H9 (cell line): ENCODE measurements at regions not wholly inside any gene's neighbourhood (a gene's known extent, or its start where the extent isn't known, plus 50 kb on each side); places are given as distances from the start of the nearest gene placed in this dataset.

ENCODE experiments used
- DNase-seq: peaks from one replicate; pipeline ENCODE4 v3.0.0-alpha.2; 2017
- H2AFZ ChIP-seq: one replicate; pipeline ENCODE4 v1.6.1; 2013; ENCODE audit warnings: mild to moderate bottlenecking, low read length, control low read depth, moderate library complexity
- H2AK5ac ChIP-seq: 2 replicates; pipeline ENCODE4 v1.6.1; 2013; ENCODE audit warnings: low read length, control low read depth, mixed read lengths; ENCODE audit not compliant: insufficient read length
- H2BK120ac ChIP-seq: one replicate; pipeline ENCODE4 v1.6.1; 2013; ENCODE audit warnings: low read depth, mild to moderate bottlenecking, low read length, control low read depth, inconsistent platforms; ENCODE audit not compliant: poor library complexity, severe bottlenecking
- H2BK12ac ChIP-seq: 2 replicates; pipeline ENCODE4 v1.6.1; 2013; ENCODE audit warnings: low read length, control low read depth, mixed read lengths, low read depth; ENCODE audit not compliant: insufficient read length
- H2BK15ac ChIP-seq: 2 replicates; pipeline ENCODE4 v1.6.1; 2013; ENCODE audit warnings: low read depth, low read length, control low read depth
- H2BK20ac ChIP-seq: one replicate; pipeline ENCODE4 v1.6.1; 2013; ENCODE audit warnings: low read depth, mild to moderate bottlenecking, low read length, control low read depth, inconsistent platforms; ENCODE audit not compliant: poor library complexity, severe bottlenecking
- H2BK5ac ChIP-seq: 2 replicates; pipeline ENCODE4 v1.6.1; 2013; ENCODE audit warnings: low read length, control low read depth, mixed read lengths; ENCODE audit not compliant: insufficient read length
- H3K14ac ChIP-seq: 2 replicates; pipeline ENCODE4 v1.6.1; 2013; ENCODE audit warnings: low read length, control low read depth; ENCODE audit not compliant: insufficient read depth
- H3K18ac ChIP-seq: 2 replicates; pipeline ENCODE4 v1.6.1; 2013; ENCODE audit warnings: low read depth, mild to moderate bottlenecking, mixed read lengths, low read length, control low read depth; ENCODE audit not compliant: insufficient read length
- H3K23ac ChIP-seq: 2 replicates; pipeline ENCODE4 v1.6.1; 2013; ENCODE audit warnings: low read length, control low read depth, mixed read lengths, low read depth; ENCODE audit not compliant: insufficient read length
- H3K23me2 ChIP-seq: 2 replicates; pipeline ENCODE4 v1.6.1; 2013; ENCODE audit warnings: low read depth, mild to moderate bottlenecking, mixed read lengths, low read length, control low read depth; ENCODE audit not compliant: insufficient read length, poor library complexity, severe bottlenecking
- H3K27ac ChIP-seq: 2 replicates; pipeline ENCODE4 v1.5.1; 2013; ENCODE audit warnings: low read length, control low read depth, mixed read lengths, low read depth; ENCODE audit not compliant: insufficient read length
- H3K27me3 ChIP-seq: 2 replicates; pipeline ENCODE4 v1.6.1; 2013; ENCODE audit warnings: low read length, control low read depth, inconsistent platforms; ENCODE audit not compliant: insufficient read depth
- H3K4ac ChIP-seq: 2 replicates; pipeline ENCODE4 v1.6.1; 2013; ENCODE audit warnings: low read depth, mild to moderate bottlenecking, control low read depth, inconsistent platforms, low read length, moderate library complexity
- H3K4me1 ChIP-seq: 2 replicates; pipeline ENCODE4 v1.6.1; 2013; ENCODE audit warnings: low read length, control low read depth, inconsistent platforms; ENCODE audit not compliant: insufficient read depth
- H3K4me2 ChIP-seq: 2 replicates; pipeline ENCODE4 v1.6.1; 2013; ENCODE audit warnings: low read length, control low read depth, mixed read lengths; ENCODE audit not compliant: insufficient read length, insufficient read depth
- H3K56ac ChIP-seq: 2 replicates; pipeline ENCODE4 v1.6.1; 2013; ENCODE audit warnings: low read depth, mild to moderate bottlenecking, mixed read lengths, low read length, control low read depth; ENCODE audit not compliant: insufficient read length
- H3K79me1 ChIP-seq: 2 replicates; pipeline ENCODE4 v1.6.1; 2013; ENCODE audit warnings: low read depth, mild to moderate bottlenecking, moderate library complexity, low read length, control low read depth, inconsistent platforms; ENCODE audit not compliant: insufficient read depth, poor library complexity, severe bottlenecking
- H3K79me2 ChIP-seq: 2 replicates; pipeline ENCODE4 v1.6.1; 2013; ENCODE audit warnings: low read length, control low read depth, inconsistent platforms; ENCODE audit not compliant: insufficient read depth
- H3K9ac ChIP-seq: 2 replicates; pipeline ENCODE4 v1.6.1; 2013; ENCODE audit warnings: low read length, control low read depth, mixed read lengths; ENCODE audit not compliant: insufficient read length; ENCODE audit errors: extremely low read depth
- H3K9me3 ChIP-seq: one replicate; pipeline ENCODE4 v1.6.1; 2013; ENCODE audit warnings: low read depth, low read length, inconsistent platforms; ENCODE audit not compliant: control insufficient read depth
- H3T11ph ChIP-seq: one replicate; pipeline ENCODE4 v1.6.1; 2013; ENCODE audit warnings: mild to moderate bottlenecking, low read length, control low read depth, inconsistent platforms
- H4K20me1 ChIP-seq: one replicate; pipeline ENCODE4 v1.6.1; 2013; ENCODE audit not compliant: control insufficient read depth, insufficient read length, insufficient read depth
- H4K5ac ChIP-seq: 2 replicates; pipeline ENCODE4 v1.6.1; 2013; ENCODE audit warnings: low read depth, mild to moderate bottlenecking, mixed read lengths, low read length, control low read depth; ENCODE audit not compliant: insufficient read length
- H4K8ac ChIP-seq: replicated peaks from 2 replicates; pipeline ENCODE4 v1.6.1; 2013; ENCODE audit warnings: low read length, control low read depth, mixed read lengths, low read depth; ENCODE audit not compliant: insufficient read length
- H4K91ac ChIP-seq: 2 replicates; pipeline ENCODE4 v1.6.1; 2013; ENCODE audit warnings: low read depth, mild to moderate bottlenecking, moderate library complexity, mixed read lengths, low read length, control low read depth; ENCODE audit not compliant: insufficient read length
- H3K27ac Mint-ChIP-seq, 3 experiments: 2 replicates in 2 of 3; 3 replicates in 1 of 3; pipeline ENCODE4 v1.8.0; 2020 to 2021; ENCODE audit warnings: mixed read lengths in 3 of 3, mild to moderate bottlenecking in 1 of 3, moderate library complexity in 1 of 3
- H3K27me3 Mint-ChIP-seq: 2 replicates; pipeline ENCODE4 v1.8.0; 2021; ENCODE audit warnings: low read depth, mild to moderate bottlenecking, moderate library complexity, mixed read lengths
- H3K36me3 Mint-ChIP-seq, 3 experiments: 2 replicates in 2 of 3; 3 replicates in 1 of 3; pipeline ENCODE4 v1.8.0; 2020 to 2021; ENCODE audit warnings: low read depth in 3 of 3, mixed read lengths in 3 of 3; ENCODE audit not compliant: insufficient read depth in 1 of 3
- H3K4me1 Mint-ChIP-seq, 2 experiments: 2 replicates each; pipeline ENCODE4 v1.8.0; 2020; ENCODE audit warnings: mixed read lengths in 2 of 2
- H3K4me3 Mint-ChIP-seq, 2 experiments: 2 replicates in 1 of 2; 3 replicates in 1 of 2; pipeline ENCODE4 v1.8.0; 2020 to 2021; ENCODE audit warnings: mild to moderate bottlenecking in 2 of 2, mixed read lengths in 2 of 2, moderate library complexity in 1 of 2
- H3K9me3 Mint-ChIP-seq, 2 experiments: 2 replicates in 1 of 2; 3 replicates in 1 of 2; pipeline ENCODE4 v1.8.0; 2020; ENCODE audit warnings: mild to moderate bottlenecking in 2 of 2, mixed read lengths in 2 of 2, moderate library complexity in 1 of 2
- CTCF ChIP-seq: fragments of 200-600 bp; sonication (generic); conservative IDR thresholded peaks from 3 replicates; pipeline ENCODE4 v1.8.0; 2021; ENCODE audit warnings: antibody characterized with exemption, mild to moderate bottlenecking
- WGBS: extraction: QIAGEN DNeasy Blood & Tissue Kit; methylation state at CpG from one replicate; pipeline ENCODE4 v1.1.7; 2013; ENCODE audit warnings: missing lambda C conversion rate, low lambda C conversion rate, mixed read lengths; ENCODE audit not compliant: insufficient read length; ENCODE audit errors: extremely low coverage; 5-methylcytosine and 5-hydroxymethylcytosine counted together

GRCh38 chr16:79492036-79492435, 108.5 kb downstream of the MAF start:
- Histone ChIP-seq H3K27me3 (no peaks in the 10 kb centered on the region), H3K23ac (no peak overlapping the region), H2AFZ (no peak overlapping the region), H3K56ac (no peak overlapping the region), H3K79me1 (no peaks in the 10 kb centered on the region), H3K27ac (no peak overlapping the region), H2AK5ac (no peak overlapping the region), H3T11ph (no peak overlapping the region), H3K9me3 (no peaks in the 10 kb centered on the region), H3K23me2 (no peaks in the 10 kb centered on the region), H3K9ac (no peak overlapping the region), H4K20me1 (no peaks in the 10 kb centered on the region), H4K91ac (no peak overlapping the region), H3K4me1 (no peaks in the 10 kb centered on the region), H4K8ac (no peak overlapping the region), H3K4me2 (no peak overlapping the region), H3K4ac (no peak overlapping the region), H3K14ac (no peak overlapping the region), H4K5ac (no peak overlapping the region), H2BK5ac (no peak overlapping the region), H3K18ac (no peak overlapping the region), H3K79me2 (no peaks in the 10 kb centered on the region), H2BK120ac (no peak overlapping the region), H2BK20ac (no peak overlapping the region), H2BK15ac (no peak overlapping the region), H2BK12ac (no peak overlapping the region)
- WGBS = no CpG with 5 or more reads among the region's 10 CpGs
- TF ChIP-seq CTCF = no peak
- H3K4me1 Mint-ChIP-seq = peaks cover 0 to 3% of the 10 kb centered on the region in 2 experiments; a peak in 1 of 4 replicates
- no peak for DNase-seq
- peaks cover 0 to 3% of the 10 kb centered on the region in 2 experiments; a peak in 1 of 5 replicates for H3K9me3 Mint-ChIP-seq
- H3K4me3 Mint-ChIP-seq = no peak overlapping the region
- H3K36me3 Mint-ChIP-seq = peaks cover 0 to 6% (median 0%) of the 10 kb centered on the region in 3 experiments; a peak in 1 of 7 replicates
- no peaks in the 10 kb centered on the region for H3K27me3 Mint-ChIP-seq
- no peak overlapping the region for H3K27ac Mint-ChIP-seq
